GM18511 (cell line): ENCODE measurements at regions not wholly inside any gene's neighbourhood (a gene's known extent, or its start where the extent isn't known, plus 50 kb on each side); places are given as distances from the start of the nearest gene placed in this dataset.

Source experiments
- ATAC-seq: cut with Tn5 transposase; IDR thresholded peaks from one replicate; pipeline ENCODE4 v1.9.1; 2021; ENCODE audit warnings: mild to moderate bottlenecking, moderate library complexity; ENCODE audit not compliant: unreplicated experiment

- no peak for ATAC-seq
Measured at GRCh38 chr16:66152181-66152580, 214.3 kb upstream of the CDH5 start.

DNA sequence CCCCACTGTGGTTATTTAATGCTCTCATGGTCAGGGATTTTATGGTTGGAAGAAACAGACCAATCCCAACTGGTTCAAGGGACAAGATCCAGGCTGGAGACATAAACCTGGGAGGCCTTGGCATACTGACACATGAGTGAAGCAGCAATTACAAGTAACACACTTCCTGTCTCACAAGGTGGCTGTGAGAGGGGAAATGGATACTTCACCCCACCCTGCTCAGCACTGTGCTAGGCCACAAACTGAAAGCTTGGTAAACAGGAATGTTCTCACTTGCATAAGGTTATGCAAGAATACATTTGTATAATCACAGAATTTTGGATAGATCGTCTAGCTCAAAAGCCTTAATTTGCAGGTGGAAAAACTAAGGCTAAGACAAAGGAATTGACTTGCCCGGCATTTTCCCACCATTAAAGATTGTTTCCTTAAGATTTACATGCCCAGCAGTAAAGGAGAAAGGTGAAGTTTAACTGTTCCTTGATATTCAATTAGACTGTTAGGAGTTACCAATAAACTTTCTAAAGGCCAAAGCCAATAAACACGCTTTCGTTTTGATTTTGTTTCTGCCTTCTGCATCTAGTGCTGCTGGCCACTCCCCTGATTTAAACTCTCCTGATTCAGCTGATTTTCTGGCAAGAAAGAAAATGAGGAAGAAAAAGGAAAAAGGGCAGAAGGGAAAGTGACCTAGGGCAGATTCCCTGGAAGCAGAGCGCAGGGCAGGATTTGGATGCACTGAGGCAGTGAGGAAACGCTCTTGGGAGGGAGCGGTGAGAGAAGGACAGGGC, 215.6 kb upstream of the CDH5 start:
- no peak for ATAC-seq

GRCh38 chr16:66147291-66147690, 219.2 kb upstream of the CDH5 start:
- ATAC-seq, result no peak

DNA sequence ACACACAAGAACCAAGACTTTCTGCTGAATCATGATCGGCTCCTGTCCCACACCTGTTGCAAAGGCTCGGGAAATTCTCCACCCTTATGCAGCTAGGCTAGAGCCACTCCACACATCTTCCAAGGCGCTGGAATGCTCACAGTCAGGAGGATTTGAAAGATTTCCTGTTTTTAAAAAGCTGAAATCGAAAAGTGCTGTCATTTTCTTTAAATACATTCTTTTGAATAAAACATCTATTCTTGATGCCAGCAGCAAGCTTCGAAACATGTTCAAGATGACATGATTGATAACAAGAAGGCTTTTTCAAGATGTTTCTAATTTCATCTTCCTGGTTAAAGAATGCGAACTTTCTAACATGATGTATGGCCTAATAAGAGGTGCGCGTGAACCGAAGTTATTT, 219.7 kb upstream of the CDH5 start:
- no peak for ATAC-seq

DNA sequence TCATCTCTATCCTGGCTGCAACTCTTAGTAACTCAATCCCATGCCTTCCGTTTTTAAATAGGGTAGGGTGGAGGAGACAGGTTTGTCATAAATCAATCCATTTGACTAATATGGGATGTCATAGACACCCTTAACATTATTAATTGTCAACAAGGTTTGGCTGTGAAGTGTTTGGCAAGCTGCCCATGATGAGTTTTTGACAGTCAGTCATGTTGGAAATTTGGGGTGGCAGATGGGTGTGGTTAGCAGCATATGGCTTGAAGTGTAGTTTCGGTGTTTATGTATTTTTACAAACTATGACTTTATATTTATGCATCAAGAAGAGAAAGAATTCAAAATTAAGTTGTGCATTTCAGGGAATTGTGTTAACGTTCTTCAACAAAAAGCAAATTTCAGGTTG, 221.8 kb upstream of the CDH5 start:
- no peak for ATAC-seq

DNA sequence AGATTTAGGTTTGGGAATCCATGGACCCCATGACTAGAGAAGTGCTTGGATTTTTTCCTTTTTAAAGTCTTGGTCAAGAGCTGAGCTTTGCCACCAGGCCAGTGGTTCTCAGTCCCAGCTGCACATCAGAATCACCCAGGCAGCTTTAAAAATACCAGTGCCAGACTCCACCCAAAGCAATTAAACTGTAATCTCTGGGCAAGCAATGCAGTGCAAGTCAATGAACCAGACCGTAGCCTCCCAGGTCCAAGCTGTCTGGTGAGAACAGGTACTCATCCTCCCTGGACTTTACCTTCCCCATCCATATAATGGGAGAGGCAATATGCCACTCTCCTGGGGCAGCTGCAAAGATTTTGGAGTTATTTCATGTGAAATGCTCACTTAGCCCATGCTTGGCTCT, 223.1 kb upstream of the CDH5 start:
- no peak for ATAC-seq

DNA sequence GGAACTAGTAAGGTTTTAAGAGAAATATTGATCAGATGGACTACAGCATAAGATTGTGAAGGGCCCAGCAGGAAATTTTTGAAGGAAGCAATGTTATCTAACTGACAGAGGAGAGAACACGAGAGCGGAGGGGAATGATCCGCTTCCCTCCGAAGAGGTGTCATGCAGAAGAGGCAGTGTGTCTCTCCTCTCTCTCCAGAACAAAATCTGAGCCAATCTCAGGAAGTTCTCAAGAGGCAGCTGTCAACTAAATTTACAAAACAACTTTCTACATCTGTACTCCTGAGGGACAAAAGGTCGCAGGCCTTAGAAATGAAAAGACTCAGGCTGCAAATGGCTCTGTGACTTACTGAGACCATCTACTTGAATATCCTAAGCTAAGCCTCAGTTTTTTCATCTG, 224.6 kb upstream of the CDH5 start:
- no peak for ATAC-seq

- no peak for ATAC-seq
Measured at GRCh38 chr16:66137853-66138252, 228.6 kb upstream of the CDH5 start.

GRCh38 chr16:66136841-66137240, 229.7 kb upstream of the CDH5 start:
- no peak for ATAC-seq

- no peak for ATAC-seq
Measured at GRCh38 chr16:66135838-66136237, 230.7 kb upstream of the CDH5 start.

GRCh38 chr16:66135421-66135831, 231.1 kb upstream of the CDH5 start:
- ATAC-seq, result no peak

DNA sequence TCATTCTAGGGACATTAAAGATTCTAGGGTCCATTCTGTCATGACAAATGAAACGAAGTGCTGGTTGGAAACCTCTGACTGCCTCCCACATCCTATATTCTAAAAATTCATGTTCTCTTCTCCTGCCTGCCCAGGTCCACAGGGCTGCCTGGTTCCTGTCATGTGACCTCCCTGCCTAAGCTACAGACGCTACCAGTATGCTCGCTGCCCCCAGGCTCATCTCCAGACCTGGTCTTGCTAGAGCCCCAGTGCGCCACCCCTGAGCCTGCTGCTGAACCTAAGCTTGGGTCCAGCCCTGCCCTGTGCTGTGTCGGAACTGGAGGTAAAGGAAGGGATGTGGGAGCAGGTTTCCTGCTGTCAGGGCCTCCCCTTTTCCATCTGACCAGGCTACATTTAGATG, 231.6 kb upstream of the CDH5 start:
- ATAC-seq, result no peak

- ATAC-seq, result no peak
Measured at GRCh38 chr16:66133643-66134338, 232.7 kb upstream of the CDH5 start.

GRCh38 chr16:66131895-66132294, 234.6 kb upstream of the CDH5 start:
- ATAC-seq, result no peak

GRCh38 chr16:66131156-66131807, 235.2 kb upstream of the CDH5 start:
- no peak for ATAC-seq

DNA sequence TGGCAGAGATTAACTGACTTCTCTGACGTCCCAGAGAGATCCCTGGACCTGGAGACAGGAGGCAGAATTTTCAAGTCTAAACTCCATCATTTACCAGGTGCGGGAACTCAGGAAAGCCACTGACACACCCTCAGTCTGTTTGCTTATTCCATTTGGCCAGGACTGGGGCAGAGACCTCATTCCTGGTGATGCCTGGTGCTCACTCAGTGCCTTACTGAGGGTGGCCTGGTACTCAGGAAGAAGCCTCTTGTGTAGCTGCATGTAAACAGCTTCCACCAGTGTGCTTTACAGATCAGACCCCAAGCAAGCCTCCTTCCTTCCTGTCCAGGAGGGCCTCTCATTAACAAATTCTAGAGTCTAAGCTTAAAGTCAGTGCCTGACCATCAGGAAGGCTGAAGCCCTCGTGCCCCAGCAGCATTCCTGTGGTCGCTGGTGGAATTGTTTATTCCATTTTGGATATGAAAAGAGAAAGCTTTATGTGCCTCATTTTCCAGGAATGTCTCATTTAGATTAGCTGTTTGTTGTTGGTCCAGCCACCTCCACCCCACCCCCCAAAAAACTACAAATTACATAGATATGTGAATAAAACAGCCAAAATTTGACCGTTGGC, 236.1 kb upstream of the CDH5 start:
- no peak for ATAC-seq

- ATAC-seq, result no peak
Measured at GRCh38 chr16:66129196-66129595, 237.3 kb upstream of the CDH5 start.

DNA sequence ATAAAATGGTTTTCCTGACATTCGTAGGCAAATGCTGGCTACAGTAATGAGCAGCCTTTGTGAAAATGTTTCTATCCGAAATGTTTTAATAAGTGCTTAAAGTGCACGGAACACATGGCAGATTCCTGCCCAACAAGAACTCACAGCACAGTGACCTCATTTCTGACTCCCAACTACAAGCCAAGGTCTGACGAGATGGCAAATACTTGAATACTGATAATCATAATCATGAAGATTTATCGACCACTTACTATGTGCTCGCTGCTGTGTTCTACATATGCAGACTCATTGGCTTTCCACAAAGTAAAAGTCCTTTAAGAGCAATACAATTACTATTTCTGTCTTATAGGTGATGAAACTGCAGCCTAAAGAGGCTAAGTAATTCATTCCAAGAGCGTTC, 238.1 kb upstream of the CDH5 start:
- no peak for ATAC-seq

DNA sequence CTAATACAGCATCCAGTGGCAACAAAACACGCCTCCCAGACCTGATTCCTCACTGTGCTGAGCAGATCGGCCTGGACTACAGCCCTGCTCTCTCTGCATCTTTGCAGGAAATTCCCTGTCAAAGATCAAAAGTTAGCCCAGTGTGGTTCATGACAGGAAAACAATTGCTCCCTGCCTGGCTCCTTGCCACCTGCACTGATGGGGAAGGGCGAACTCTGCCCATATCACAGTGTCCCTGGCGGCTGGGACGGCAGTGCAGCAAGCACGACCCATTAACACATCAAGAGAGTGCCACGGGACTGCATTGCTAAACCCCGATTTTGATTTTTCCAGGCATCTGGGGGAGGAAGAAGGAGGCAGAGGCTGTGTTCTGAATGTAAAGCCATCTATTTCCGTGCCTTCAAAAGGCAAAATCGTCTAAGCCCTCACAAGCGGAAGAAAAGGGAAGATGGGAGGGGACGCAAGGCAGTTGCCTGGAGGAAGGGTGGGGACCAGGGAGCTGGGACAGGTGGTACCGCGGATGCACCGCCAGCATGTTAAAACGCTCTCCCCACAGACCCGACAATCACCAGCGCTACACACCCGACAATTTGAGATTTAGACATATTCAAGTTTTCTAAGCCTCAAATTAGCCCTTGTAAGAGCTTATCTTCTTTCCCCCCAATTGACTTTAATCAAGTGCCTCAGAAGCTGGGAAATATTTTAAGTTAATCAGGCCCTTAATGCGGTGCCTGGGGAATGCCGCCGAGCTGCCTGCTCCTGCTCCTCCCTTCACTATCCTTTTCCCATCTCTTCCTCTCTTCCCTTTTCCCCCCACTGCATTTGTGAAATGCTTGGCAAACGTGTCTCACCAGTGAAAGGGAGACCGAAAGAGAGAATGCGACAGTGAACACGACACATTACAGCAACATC, 238.8 kb upstream of the CDH5 start:
- no peak for ATAC-seq

DNA sequence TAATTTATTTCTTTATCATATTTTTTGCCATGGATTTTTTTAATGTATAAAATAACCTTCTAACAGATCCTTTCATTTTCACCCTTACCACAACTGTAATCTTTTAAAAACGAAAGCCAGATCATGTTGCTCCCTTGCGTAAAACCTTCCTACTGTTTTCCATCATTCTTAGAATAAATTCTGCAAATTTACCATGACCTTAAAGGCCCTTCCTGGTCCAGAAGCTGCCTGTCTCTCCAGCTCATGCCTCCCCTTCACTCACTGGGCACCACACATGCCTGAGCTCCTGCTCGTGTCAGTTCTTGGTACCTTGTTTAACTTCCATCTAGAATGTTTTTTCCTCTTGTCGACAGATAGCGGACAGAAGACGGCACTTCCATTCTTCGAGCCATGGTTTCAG, 245.0 kb upstream of the CDH5 start:
- ATAC-seq, result no peak

GRCh38 chr16:66120656-66121055, 245.8 kb upstream of the CDH5 start:
- no peak for ATAC-seq
